ENCODE measurements at regions not wholly inside any gene's neighbourhood (a gene's known extent, or its start where the extent isn't known, plus 50 kb on each side); places are given as distances from the start of the nearest gene placed in this dataset.

DNA sequence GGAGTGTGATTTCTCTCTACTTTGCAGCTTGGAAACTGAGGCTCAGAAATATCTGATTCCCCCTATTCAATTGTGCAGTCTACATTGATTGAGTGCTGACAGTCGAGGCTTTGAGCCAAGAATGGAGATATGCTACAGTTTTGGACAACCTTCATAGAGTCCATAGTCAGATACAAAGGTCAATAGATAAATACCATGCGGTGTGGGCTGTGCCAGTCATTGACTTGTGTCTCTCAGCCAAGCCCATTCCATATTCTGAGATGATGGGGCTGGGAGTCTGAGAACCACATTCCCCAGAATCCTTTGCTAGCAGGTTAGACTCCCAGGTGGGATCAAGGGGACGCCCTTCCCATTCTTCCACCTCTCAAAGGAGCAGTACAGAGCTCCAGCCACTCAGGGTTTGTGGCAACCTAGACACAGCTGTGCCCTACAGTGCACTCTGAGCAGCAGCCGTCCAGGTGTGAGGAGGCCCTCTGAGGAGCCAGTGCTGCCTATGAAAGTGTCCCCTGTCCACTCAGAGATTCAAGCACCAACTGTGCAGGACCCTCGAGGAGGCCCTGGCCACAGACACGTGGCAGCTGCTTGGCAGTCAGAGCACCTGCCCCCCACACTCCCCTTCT is 348.3 kb downstream of the CYRIA start:
- no peak overlapping the region for H4K91ac ChIP-seq (ENCODE audit: insufficient read depth, low read depth, low read length)
- no peaks in the 10 kb centered on the region for H3K36me3 ChIP-seq (ENCODE audit: control insufficient read depth, insufficient read depth, low read length)
- ATAC-seq (ENCODE audit: low read depth) (no peak), DNase-seq (no peak)
- no CpG with 5 or more reads among the region's 6 CpGs for WGBS, 2 experiments (ENCODE audit: extremely low coverage in 2 of 2, insufficient read length in 1 of 2)
- H4K5ac ChIP-seq (ENCODE audit: low read depth, low read length): no peak overlapping the region
- no peak overlapping the region for H2BK15ac ChIP-seq (ENCODE audit: low read depth, low read length)
- ChIA-PET CTCF (no interaction called here), POLR2A (ENCODE audit: unreplicated experiment) (no interaction called here)
- no peak overlapping the region for H2AK9ac ChIP-seq (replicated peaks; ENCODE audit: low read depth, low read length, poor library complexity)
- H3K27me3 ChIP-seq (ENCODE audit: control insufficient read depth, insufficient read depth, low read length): no peaks in the 10 kb centered on the region
- H3K79me1 ChIP-seq (ENCODE audit: low read depth in 1 of 2, low read length in 2 of 2): no peaks in the 10 kb centered on the region
- H3K27ac ChIP-seq (ENCODE audit: insufficient read depth, low read length): no peak overlapping the region
- H4K8ac ChIP-seq (ENCODE audit: low read depth in 2 of 2, low read length in 2 of 2): no peak overlapping the region
- H2AK5ac ChIP-seq (ENCODE audit: low read depth, low read length): no peak overlapping the region
- TF ChIP-seq RAD21 (IDR thresholded peaks at IDR 0.05; ENCODE audit: low read length) (no peak), BHLHE40 (IDR thresholded peaks at IDR 0.05; ENCODE audit: low read depth, low read length) (no peak), RFX5 (IDR thresholded peaks at IDR 0.05; ENCODE audit: low read depth, low read length) (no peak)
- TF ChIP-seq, protein P1, sequence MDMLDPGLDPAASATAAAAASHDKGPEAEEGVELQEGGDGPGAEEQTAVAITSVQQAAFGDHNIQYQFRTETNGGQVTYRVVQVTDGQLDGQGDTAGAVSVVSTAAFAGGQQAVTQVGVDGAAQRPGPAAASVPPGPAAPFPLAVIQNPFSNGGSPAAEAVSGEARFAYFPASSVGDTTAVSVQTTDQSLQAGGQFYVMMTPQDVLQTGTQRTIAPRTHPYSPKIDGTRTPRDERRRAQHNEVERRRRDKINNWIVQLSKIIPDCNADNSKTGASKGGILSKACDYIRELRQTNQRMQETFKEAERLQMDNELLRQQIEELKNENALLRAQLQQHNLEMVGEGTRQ (IDR thresholded peaks at IDR 0.05; ENCODE audit: low read depth, low read length): no peak
- TF ChIP-seq, protein P2, sequence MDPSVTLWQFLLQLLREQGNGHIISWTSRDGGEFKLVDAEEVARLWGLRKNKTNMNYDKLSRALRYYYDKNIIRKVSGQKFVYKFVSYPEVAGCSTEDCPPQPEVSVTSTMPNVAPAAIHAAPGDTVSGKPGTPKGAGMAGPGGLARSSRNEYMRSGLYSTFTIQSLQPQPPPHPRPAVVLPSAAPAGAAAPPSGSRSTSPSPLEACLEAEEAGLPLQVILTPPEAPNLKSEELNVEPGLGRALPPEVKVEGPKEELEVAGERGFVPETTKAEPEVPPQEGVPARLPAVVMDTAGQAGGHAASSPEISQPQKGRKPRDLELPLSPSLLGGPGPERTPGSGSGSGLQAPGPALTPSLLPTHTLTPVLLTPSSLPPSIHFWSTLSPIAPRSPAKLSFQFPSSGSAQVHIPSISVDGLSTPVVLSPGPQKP (IDR thresholded peaks at IDR 0.05; ENCODE audit: borderline replicate concordance, low read depth, low read length): no peak
- no peak overlapping the region for H2BK5ac ChIP-seq (ENCODE audit: low read depth, low read length, poor library complexity, severe bottlenecking)
- no peak overlapping the region for H2AFZ ChIP-seq (replicated peaks; ENCODE audit: low read length, poor library complexity)
- H3K4ac ChIP-seq (ENCODE audit: low read depth, low read length): no peak overlapping the region
- no peak overlapping the region for H2BK20ac ChIP-seq (ENCODE audit: low read depth, low read length)
- dilution Hi-C loops (cut with HindIII; ENCODE audit: low sequenced_read_pairs, unreplicated experiment): no loop called here
- no peak overlapping the region for H3K18ac ChIP-seq (ENCODE audit: low read depth, low read length)
- no peak overlapping the region for H3K4me2 ChIP-seq (ENCODE audit: low read depth, low read length)
- in situ Hi-C loops (cut with MboI; ENCODE audit: low sequenced_read_pairs): no loop called here
- no peaks in the 10 kb centered on the region for H3K4me1 ChIP-seq (ENCODE audit: control insufficient read depth, insufficient read depth, low read length)
- no peak overlapping the region for H2BK120ac ChIP-seq (ENCODE audit: low read depth, low read length)
- no peaks in the 10 kb centered on the region for H3K9me1 ChIP-seq (ENCODE audit: insufficient read depth, low read length)
- H3K4me3 ChIP-seq (ENCODE audit: insufficient read depth, low read depth, low read length): no peak overlapping the region
- no peaks in the 10 kb centered on the region for H4K20me1 ChIP-seq (ENCODE audit: insufficient read depth, low read length)
- no peak overlapping the region for H3K23ac ChIP-seq (ENCODE audit: low read depth, low read length)
- intact Hi-C loops (cut with micrococcal nuclease): no loop called here
- H3K9ac ChIP-seq (ENCODE audit: low read depth, low read length): no peak overlapping the region
- no peak overlapping the region for H3K14ac ChIP-seq (replicated peaks; ENCODE audit: low read depth, low read length)
- H3K9me3 ChIP-seq (ENCODE audit: control insufficient read depth, insufficient read depth, low read length): peaks cover 57% of the 10 kb centered on the region
- no TSS peak for BruUV-seq (replicated peaks)
- no peak overlapping the region for H3K56ac ChIP-seq (ENCODE audit: extremely low read depth, insufficient read depth, low read length)

Measured in IMR-90 (cell line).